Natural killer cell (primary cell): ENCODE measurements at regions not wholly inside any gene's neighbourhood (a gene's known extent, or its start where the extent isn't known, plus 50 kb on each side); places are given as distances from the start of the nearest gene placed in this dataset.

ENCODE experiments used
- ATAC-seq, 3 donors: fragments of 150-1000 bp in 2 of 3; fragments of 200-7000 bp in 1 of 3; cut with Tn5 transposase; 1 replicate in 1 of 3; 2 replicates in 2 of 3; pipeline ENCODE4 v1.10.0; 2021; ENCODE audit warnings: mild to moderate bottlenecking in 2 of 3, moderate library complexity in 2 of 3
- DNase-seq, 2 donors: peaks; one replicate each; pipeline versions ENCODE4 v3.0.0 to v3.0.0-alpha.2; 2013 to 2021; ENCODE audit warnings: mixed read lengths in 1 of 2
- H3K27ac ChIP-seq: one replicate; pipeline ENCODE4 v1.5.1; 2013; ENCODE audit warnings: mild to moderate bottlenecking, low read length
- H3K27me3 ChIP-seq: one replicate; pipeline ENCODE4 v1.6.1; 2013; ENCODE audit warnings: low read length; ENCODE audit not compliant: control insufficient read depth, insufficient read depth
- H3K36me3 ChIP-seq: one replicate; pipeline ENCODE4 v1.6.1; 2013; ENCODE audit warnings: low read length; ENCODE audit not compliant: control insufficient read depth, insufficient read depth
- H3K4me1 ChIP-seq: one replicate; pipeline ENCODE4 v1.6.1; 2013; ENCODE audit warnings: low read length; ENCODE audit not compliant: control insufficient read depth, insufficient read depth
- H3K4me3 ChIP-seq: one replicate; pipeline ENCODE4 v1.5.1; 2013; ENCODE audit warnings: low read length
- H3K9me3 ChIP-seq: one replicate; pipeline ENCODE4 v1.6.1; 2013; ENCODE audit warnings: low read length; ENCODE audit not compliant: control insufficient read depth, insufficient read depth
- H3K27ac Mint-ChIP-seq, 2 donors: one replicate each; pipeline ENCODE4 v1.8.0; 2022; ENCODE audit warnings: mild to moderate bottlenecking in 2 of 2, mixed read lengths in 2 of 2, moderate library complexity in 1 of 2
- H3K27me3 Mint-ChIP-seq, 2 donors: one replicate each; pipeline ENCODE4 v1.8.0; 2022; ENCODE audit warnings: low read depth in 2 of 2, mixed read lengths in 2 of 2
- H3K36me3 Mint-ChIP-seq: one replicate; pipeline ENCODE4 v1.8.0; 2022; ENCODE audit warnings: mixed read lengths
- H3K4me1 Mint-ChIP-seq, 2 donors: one replicate each; pipeline ENCODE4 v1.8.0; 2022; ENCODE audit warnings: mixed read lengths in 2 of 2
- H3K4me3 Mint-ChIP-seq: one replicate; pipeline ENCODE4 v1.8.0; 2022; ENCODE audit warnings: mild to moderate bottlenecking, moderate library complexity, mixed read lengths
- H3K9me3 Mint-ChIP-seq, 2 donors: one replicate each; pipeline ENCODE4 v1.8.0; 2022; ENCODE audit warnings: mixed read lengths in 2 of 2
- CTCF ChIP-seq: fragments of 200-600 bp; IDR thresholded peaks from one replicate; pipeline ENCODE4 v1.8.0; 2022; ENCODE audit warnings: antibody characterized with exemption
- WGBS: methylation state at CpG from one replicate; pipeline ENCODE4 v1.1.7; 2013; ENCODE audit warnings: missing lambda C conversion rate; ENCODE audit not compliant: insufficient coverage; 5-methylcytosine and 5-hydroxymethylcytosine counted together
- intact Hi-C: fragments of 100-400 bp; cut with micrococcal nuclease; formaldehyde crosslinking; loops from one replicate; pipeline ENCODE4 v1.14.2; 2022

GRCh38 chr2:20123871-20124594 lies 72.6 kb upstream of the LAPTM4A start:
- Histone ChIP-seq H3K4me3 (no peak overlapping the region), H3K4me1 (no peaks in the 10 kb centered on the region), H3K27me3 (no peaks in the 10 kb centered on the region), H3K27ac (no peak overlapping the region), H3K36me3 (no peaks in the 10 kb centered on the region), H3K9me3 (no peaks in the 10 kb centered on the region)
- no peaks in the 10 kb centered on the region for H3K36me3 Mint-ChIP-seq
- H3K4me3 Mint-ChIP-seq = no peak overlapping the region
- no peak overlapping the region for H3K27ac Mint-ChIP-seq
- WGBS = 92% methylated on average over 2 of the region's 4 CpGs
- no peak for ATAC-seq
- DNase-seq = no peak
- TF ChIP-seq CTCF = no peak
- H3K9me3 Mint-ChIP-seq = no peaks in the 10 kb centered on the region
- H3K4me1 Mint-ChIP-seq = no peaks in the 10 kb centered on the region
- intact Hi-C loops = no loop called here
- H3K27me3 Mint-ChIP-seq = peaks cover 0 to 11% of the 10 kb centered on the region in 2 donors

DNA sequence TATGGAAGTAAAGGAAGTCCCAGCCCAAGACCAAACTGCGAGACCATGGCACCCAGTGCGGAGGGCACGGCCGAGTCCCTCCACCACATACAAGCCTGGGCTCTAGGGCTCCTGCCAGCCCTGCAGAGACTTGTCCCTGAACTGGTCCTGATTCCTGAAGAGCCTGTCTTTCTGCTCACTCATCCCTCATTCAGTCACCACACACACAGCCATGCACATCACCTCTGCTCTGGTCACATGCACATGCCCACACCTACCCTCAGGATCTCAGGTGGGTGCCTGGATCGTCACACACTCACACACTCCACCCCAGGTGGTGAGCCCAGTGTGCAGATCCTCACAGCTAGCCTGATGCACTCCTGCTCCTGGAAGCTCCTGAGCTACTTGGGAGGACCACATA lies 71.4 kb upstream of the LAPTM4A start:
- Mint-ChIP-seq H3K4me1 (no peaks in the 10 kb centered on the region), H3K36me3 (no peaks in the 10 kb centered on the region), H3K27me3 (peaks cover 0 to 12% of the 10 kb centered on the region in 2 donors), H3K27ac (no peak overlapping the region), H3K9me3 (no peaks in the 10 kb centered on the region), H3K4me3 (no peak overlapping the region)
- Histone ChIP-seq H3K4me1 (no peaks in the 10 kb centered on the region), H3K4me3 (no peak overlapping the region), H3K27ac (no peak overlapping the region), H3K9me3 (no peaks in the 10 kb centered on the region), H3K36me3 (no peaks in the 10 kb centered on the region), H3K27me3 (no peaks in the 10 kb centered on the region)
- DNase-seq = no peak
- no peak for TF ChIP-seq CTCF
- ATAC-seq = no peak
- intact Hi-C loops = no loop called here
- WGBS = 81% methylated on average over 5 of the region's 5 CpGs

DNA sequence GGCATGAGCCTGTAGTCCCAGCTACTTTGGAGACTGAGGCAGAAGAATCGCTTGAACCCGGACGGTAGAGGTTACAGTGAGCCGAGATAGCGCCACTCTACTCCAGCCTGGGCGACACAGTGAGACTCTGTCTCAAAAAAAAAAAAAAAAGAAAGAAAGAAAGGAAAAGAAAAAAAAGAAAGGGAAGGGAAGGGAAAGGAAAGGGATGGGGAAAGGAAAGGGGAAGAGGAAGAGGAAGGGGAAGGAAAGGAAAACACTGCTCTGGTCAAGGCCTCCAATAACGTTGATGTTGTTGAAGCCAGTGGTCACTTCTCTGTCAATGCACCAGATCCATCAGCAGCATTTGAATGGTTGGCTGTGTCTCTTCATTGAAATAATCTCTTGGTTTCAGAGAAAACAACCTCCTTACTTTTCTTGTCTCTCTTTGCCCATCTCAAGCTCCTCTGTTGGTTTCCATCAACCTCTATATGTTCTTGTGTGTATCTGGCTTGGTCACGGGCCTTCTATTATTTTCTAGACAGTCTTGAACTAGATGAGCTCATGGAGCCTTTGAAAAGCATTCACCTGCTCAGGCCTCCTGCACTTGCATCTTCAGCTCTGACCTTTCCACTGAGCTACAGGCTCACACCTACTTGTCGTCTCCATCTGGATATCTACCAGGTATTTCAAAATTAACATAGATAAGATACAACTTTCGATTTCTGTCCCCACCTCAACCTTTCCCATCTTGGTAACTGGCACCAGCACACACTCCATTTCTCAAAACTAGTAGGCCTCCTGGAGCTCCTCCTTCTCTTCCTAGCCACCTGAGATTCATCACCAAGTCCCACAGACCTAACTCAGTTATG lies 69.4 kb upstream of the LAPTM4A start:
- no peak overlapping the region for H3K27ac ChIP-seq
- H3K9me3 ChIP-seq = no peaks in the 10 kb centered on the region
- no peak for DNase-seq
- no peaks in the 10 kb centered on the region for H3K27me3 ChIP-seq
- WGBS = 94% methylated on average over 10 of the region's 10 CpGs
- H3K36me3 ChIP-seq = no peaks in the 10 kb centered on the region
- Mint-ChIP-seq H3K36me3 (no peaks in the 10 kb centered on the region), H3K4me3 (no peak overlapping the region), H3K27ac (no peak overlapping the region), H3K9me3 (no peaks in the 10 kb centered on the region), H3K27me3 (peaks cover 0 to 12% of the 10 kb centered on the region in 2 donors), H3K4me1 (no peaks in the 10 kb centered on the region)
- no peaks in the 10 kb centered on the region for H3K4me1 ChIP-seq
- no peak for ATAC-seq
- intact Hi-C loops = no loop called here
- no peak for TF ChIP-seq CTCF
- H3K4me3 ChIP-seq = no peak overlapping the region
